Fibroblast of lung (primary cell): ENCODE measurements at regions not wholly inside any gene's neighbourhood (a gene's known extent, or its start where the extent isn't known, plus 50 kb on each side); places are given as distances from the start of the nearest gene placed in this dataset.

Experiments used
- CTCF ChIP-seq, 2 donors: IDR thresholded peaks in 1 of 2; conservative IDR thresholded peaks in 1 of 2; 1 replicate in 1 of 2; 2 replicates in 1 of 2; pipeline ENCODE4 v1.5.1; 2011 to 2012; ENCODE audit warnings: low read length in 2 of 2, control low read depth in 1 of 2, inconsistent platforms in 1 of 2, low read depth in 1 of 2, mild to moderate bottlenecking in 1 of 2
- EZH2 ChIP-seq: IDR thresholded peaks from 2 replicates; pipeline ENCODE4 v1.5.1; 2012; ENCODE audit warnings: low read length, control low read depth, mild to moderate bottlenecking; ENCODE audit errors: missing control alignments

GRCh38 chr20:60812561-60812960, 439.5 kb upstream of the CDH4 start:
- no peak for TF ChIP-seq CTCF (conservative IDR thresholded peaks at IDR 0.05 in 1 of 2, IDR thresholded peaks at IDR 0.05 in 1 of 2; ENCODE audit: low read depth in 1 of 2, low read length in 2 of 2)
- no peak for TF ChIP-seq EZH2
